ENCODE measurements at regions not wholly inside any gene's neighbourhood (a gene's known extent, or its start where the extent isn't known, plus 50 kb on each side); places are given as distances from the start of the nearest gene placed in this dataset.

GRCh38 chr3:6679510-6679909, 181.4 kb upstream of the GRM7 start:
- no peak for DNase-seq
- 54% methylated on average over 3 of the region's 4 CpGs for WGBS (ENCODE audit: insufficient coverage)
- no peak overlapping the region for H3K4me3 Mint-ChIP-seq
- H3K27ac Mint-ChIP-seq = no peak overlapping the region
- Histone ChIP-seq H3K4me3 (replicated peaks in 1 of 3; ENCODE audit: low read depth in 2 of 3, low read length in 3 of 3) (no peak overlapping the region), H3K4me1 (ENCODE audit: control insufficient read depth in 1 of 2, insufficient read depth in 2 of 2, low read length in 2 of 2) (no peaks in the 10 kb centered on the region), H3K4me2 (replicated peaks; ENCODE audit: extremely low read depth, low read length, poor library complexity, severe bottlenecking) (no peak overlapping the region), H3K79me2 (ENCODE audit: insufficient read depth, low read length) (no peaks in the 10 kb centered on the region), H4K20me1 (ENCODE audit: insufficient read depth, low read length) (no peaks in the 10 kb centered on the region), H3K9me3 (replicated peaks in 1 of 2; ENCODE audit: control insufficient read depth in 1 of 2, insufficient read depth in 1 of 2, low read length in 2 of 2) (peaks cover 16% of the 10 kb centered on the region in 2 donors), H3K36me3 (replicated peaks in 1 of 2; ENCODE audit: control insufficient read depth in 1 of 2, insufficient read depth in 2 of 2, low read length in 2 of 2) (no peaks in the 10 kb centered on the region), H2AFZ (ENCODE audit: insufficient read depth, low read depth, low read length, poor library complexity, severe bottlenecking) (no peak overlapping the region), H3K27ac (ENCODE audit: low read depth in 1 of 2, low read length in 2 of 2) (no peak overlapping the region), H3K9ac (ENCODE audit: insufficient read depth, low read length, poor library complexity, severe bottlenecking) (no peak overlapping the region), H3K27me3 (ENCODE audit: control insufficient read depth in 2 of 2, insufficient read depth in 2 of 2, low read length in 2 of 2) (no peaks in the 10 kb centered on the region)
- intact Hi-C loops (cut with micrococcal nuclease) = no loop called here
- H3K4me1 Mint-ChIP-seq = no peaks in the 10 kb centered on the region
- TF ChIP-seq CTCF (IDR thresholded peaks at IDR 0.05) = no peak
- H3K36me3 Mint-ChIP-seq = no peaks in the 10 kb centered on the region
- H3K9me3 Mint-ChIP-seq = peaks cover 4 to 19% (median 9%) of the 10 kb centered on the region in 7 donors
- H3K27me3 Mint-ChIP-seq (ENCODE audit: low read depth in 3 of 3) = no peaks in the 10 kb centered on the region

GRCh38 chr3:6680119-6680806, 180.7 kb upstream of the GRM7 start:
- no peak for DNase-seq
- Mint-ChIP-seq H3K4me3 (no peak overlapping the region), H3K4me1 (no peaks in the 10 kb centered on the region), H3K27ac (no peak overlapping the region), H3K9me3 (peaks cover 2 to 19% (median 9%) of the 10 kb centered on the region in 7 donors), H3K27me3 (ENCODE audit: low read depth in 3 of 3) (no peaks in the 10 kb centered on the region), H3K36me3 (no peaks in the 10 kb centered on the region)
- H3K36me3 ChIP-seq (replicated peaks in 1 of 2; ENCODE audit: control insufficient read depth in 1 of 2, insufficient read depth in 2 of 2, low read length in 2 of 2) = no peaks in the 10 kb centered on the region
- H2AFZ ChIP-seq (ENCODE audit: insufficient read depth, low read depth, low read length, poor library complexity, severe bottlenecking) = no peak overlapping the region
- TF ChIP-seq CTCF (IDR thresholded peaks at IDR 0.05) = no peak
- H3K4me1 ChIP-seq (ENCODE audit: control insufficient read depth in 1 of 2, insufficient read depth in 2 of 2, low read length in 2 of 2) = no peaks in the 10 kb centered on the region
- H3K79me2 ChIP-seq (ENCODE audit: insufficient read depth, low read length) = no peaks in the 10 kb centered on the region
- no peak overlapping the region for H3K27ac ChIP-seq (ENCODE audit: low read depth in 1 of 2, low read length in 2 of 2)
- H3K9ac ChIP-seq (ENCODE audit: insufficient read depth, low read length, poor library complexity, severe bottlenecking) = no peak overlapping the region
- no peak overlapping the region for H3K4me2 ChIP-seq (replicated peaks; ENCODE audit: extremely low read depth, low read length, poor library complexity, severe bottlenecking)
- intact Hi-C loops (cut with micrococcal nuclease) = no loop called here
- no peaks in the 10 kb centered on the region for H3K27me3 ChIP-seq (ENCODE audit: control insufficient read depth in 2 of 2, insufficient read depth in 2 of 2, low read length in 2 of 2)
- no peak overlapping the region for H3K4me3 ChIP-seq (replicated peaks in 1 of 3; ENCODE audit: low read depth in 2 of 3, low read length in 3 of 3)
- no CpG with 5 or more reads among the region's 3 CpGs for WGBS (ENCODE audit: insufficient coverage)
- no peaks in the 10 kb centered on the region for H4K20me1 ChIP-seq (ENCODE audit: insufficient read depth, low read length)
- peaks cover 12% of the 10 kb centered on the region in 2 donors for H3K9me3 ChIP-seq (replicated peaks in 1 of 2; ENCODE audit: control insufficient read depth in 1 of 2, insufficient read depth in 1 of 2, low read length in 2 of 2)
